ENCODE measurements at regions not wholly inside any gene's neighbourhood (a gene's known extent, or its start where the extent isn't known, plus 50 kb on each side); places are given as distances from the start of the nearest gene placed in this dataset.

- TF ChIP-seq CTCF (IDR thresholded peaks at IDR 0.05) = no peak
- TF ChIP-seq POLR2AphosphoS5 (IDR thresholded peaks at IDR 0.05) = no peak
Observed at GRCh38 chr3:29186131-29186599, 94.7 kb upstream of the RBMS3 start.

Data from esophagus muscularis mucosa (tissue), 3 donors.